ENCODE measurements at regions not wholly inside any gene's neighbourhood (a gene's known extent, or its start where the extent isn't known, plus 50 kb on each side); places are given as distances from the start of the nearest gene placed in this dataset.

- Histone ChIP-seq H4K8ac (ENCODE audit: low read depth in 2 of 2, low read length in 2 of 2) (no peak overlapping the region), H2BK15ac (ENCODE audit: low read depth, low read length) (no peak overlapping the region), H4K91ac (ENCODE audit: insufficient read depth, low read depth, low read length) (no peak overlapping the region), H3K56ac (ENCODE audit: extremely low read depth, insufficient read depth, low read length) (no peak overlapping the region), H3K9ac (ENCODE audit: low read depth, low read length) (no peak overlapping the region), H3K4ac (ENCODE audit: low read depth, low read length) (no peak overlapping the region), H3K79me1 (ENCODE audit: low read depth in 1 of 2, low read length in 2 of 2) (no peaks in the 10 kb centered on the region), H3K4me1 (ENCODE audit: control insufficient read depth, insufficient read depth, low read length) (no peaks in the 10 kb centered on the region), H2AFZ (replicated peaks; ENCODE audit: low read length, poor library complexity) (no peak overlapping the region), H3K4me3 (ENCODE audit: insufficient read depth, low read depth, low read length) (no peak overlapping the region), H2BK20ac (ENCODE audit: low read depth, low read length) (no peak overlapping the region), H3K14ac (replicated peaks; ENCODE audit: low read depth, low read length) (no peak overlapping the region), H3K23ac (ENCODE audit: low read depth, low read length) (no peak overlapping the region), H2AK9ac (replicated peaks; ENCODE audit: low read depth, low read length, poor library complexity) (no peak overlapping the region), H2AK5ac (ENCODE audit: low read depth, low read length) (no peak overlapping the region), H3K27ac (ENCODE audit: insufficient read depth, low read length) (no peak overlapping the region), H3K18ac (ENCODE audit: low read depth, low read length) (no peak overlapping the region), H2BK5ac (ENCODE audit: low read depth, low read length, poor library complexity, severe bottlenecking) (no peak overlapping the region), H4K20me1 (ENCODE audit: insufficient read depth, low read length) (no peaks in the 10 kb centered on the region), H3K9me3 (ENCODE audit: control insufficient read depth, insufficient read depth, low read length) (no peaks in the 10 kb centered on the region), H3K27me3 (ENCODE audit: control insufficient read depth, insufficient read depth, low read length) (peaks cover 9% of the 10 kb centered on the region; the same call in 1 of the 2 replicates), H3K36me3 (ENCODE audit: control insufficient read depth, insufficient read depth, low read length) (no peaks in the 10 kb centered on the region), H2BK120ac (ENCODE audit: low read depth, low read length) (no peak overlapping the region), H4K5ac (ENCODE audit: low read depth, low read length) (no peak overlapping the region), H3K4me2 (ENCODE audit: low read depth, low read length) (no peak overlapping the region), H3K9me1 (ENCODE audit: insufficient read depth, low read length) (no peaks in the 10 kb centered on the region)
- DNase-seq (no peak), ATAC-seq (ENCODE audit: low read depth) (no peak)
- in situ Hi-C loops (cut with MboI; ENCODE audit: low sequenced_read_pairs) (no loop called here), dilution Hi-C loops (cut with HindIII; ENCODE audit: low sequenced_read_pairs, unreplicated experiment) (no loop called here), intact Hi-C loops (cut with micrococcal nuclease) (no loop called here)
- no peak for TF ChIP-seq MAFK (IDR thresholded peaks at IDR 0.05; ENCODE audit: low read depth, low read length)
- TF ChIP-seq NFE2L2 (IDR thresholded peaks at IDR 0.05; ENCODE audit: low read depth, low read length) = no peak
- no peak for TF ChIP-seq CHD1 (IDR thresholded peaks at IDR 0.05; ENCODE audit: low read depth, low read length)
- TF ChIP-seq, protein P1, sequence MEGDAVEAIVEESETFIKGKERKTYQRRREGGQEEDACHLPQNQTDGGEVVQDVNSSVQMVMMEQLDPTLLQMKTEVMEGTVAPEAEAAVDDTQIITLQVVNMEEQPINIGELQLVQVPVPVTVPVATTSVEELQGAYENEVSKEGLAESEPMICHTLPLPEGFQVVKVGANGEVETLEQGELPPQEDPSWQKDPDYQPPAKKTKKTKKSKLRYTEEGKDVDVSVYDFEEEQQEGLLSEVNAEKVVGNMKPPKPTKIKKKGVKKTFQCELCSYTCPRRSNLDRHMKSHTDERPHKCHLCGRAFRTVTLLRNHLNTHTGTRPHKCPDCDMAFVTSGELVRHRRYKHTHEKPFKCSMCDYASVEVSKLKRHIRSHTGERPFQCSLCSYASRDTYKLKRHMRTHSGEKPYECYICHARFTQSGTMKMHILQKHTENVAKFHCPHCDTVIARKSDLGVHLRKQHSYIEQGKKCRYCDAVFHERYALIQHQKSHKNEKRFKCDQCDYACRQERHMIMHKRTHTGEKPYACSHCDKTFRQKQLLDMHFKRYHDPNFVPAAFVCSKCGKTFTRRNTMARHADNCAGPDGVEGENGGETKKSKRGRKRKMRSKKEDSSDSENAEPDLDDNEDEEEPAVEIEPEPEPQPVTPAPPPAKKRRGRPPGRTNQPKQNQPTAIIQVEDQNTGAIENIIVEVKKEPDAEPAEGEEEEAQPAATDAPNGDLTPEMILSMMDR (conservative IDR thresholded peaks at IDR 0.05; ENCODE audit: low read depth, low read length) = no peak
- CTCF ChIA-PET = interaction anchor here (0.8 kb wide), 1 partner anchor 96 kb away, joined by 3 read pairs; no protein-coding TSS in a partner anchor
- BruUV-seq (replicated peaks) = no TSS peak
- POLR2A ChIA-PET (ENCODE audit: unreplicated experiment) = no interaction called here
Measured at GRCh38 chr9:20042128-20042711, 253.4 kb upstream of the SLC24A2 start.
